ENCODE measurements at regions not wholly inside any gene's neighbourhood (a gene's known extent, or its start where the extent isn't known, plus 50 kb on each side); places are given as distances from the start of the nearest gene placed in this dataset.

- no peak for DNase-seq (ENCODE audit: low spot score)
Observed at GRCh38 chr12:115760231-115760630, 517.3 kb downstream of the MED13L start.

GRCh38 chr12:115758877-115759620, 518.4 kb downstream of the MED13L start:
- DNase-seq (ENCODE audit: low spot score): no peak

- no peak for DNase-seq (ENCODE audit: low spot score)
Observed at GRCh38 chr12:115758183-115758582, 519.3 kb downstream of the MED13L start.

- no peak for DNase-seq (ENCODE audit: low spot score)
Observed at GRCh38 chr12:115756804-115757203, 520.7 kb downstream of the MED13L start.

- DNase-seq (ENCODE audit: low spot score): no peak
Observed at GRCh38 chr12:115756271-115756670, 521.2 kb downstream of the MED13L start.

- no peak for DNase-seq (ENCODE audit: low spot score)
Observed at GRCh38 chr12:115755725-115756085, 521.8 kb downstream of the MED13L start.

GRCh38 chr12:115755061-115755724, 522.3 kb downstream of the MED13L start:
- DNase-seq (ENCODE audit: low spot score): no peak

GRCh38 chr12:115752913-115753726, 524.4 kb downstream of the MED13L start:
- DNase-seq (ENCODE audit: low spot score): peak; percentile 7

GRCh38 chr12:115752156-115752555, 525.3 kb downstream of the MED13L start:
- DNase-seq (ENCODE audit: low spot score): no peak

- no peak for DNase-seq (ENCODE audit: low spot score)
Observed at GRCh38 chr12:115750340-115750739, 527.2 kb downstream of the MED13L start.

- DNase-seq (ENCODE audit: low spot score): no peak
Observed at GRCh38 chr12:115749071-115749841, 528.2 kb downstream of the MED13L start.

- DNase-seq (ENCODE audit: low spot score): no peak
Observed at GRCh38 chr12:115740586-115741155, 536.8 kb downstream of the MED13L start.

- DNase-seq (ENCODE audit: low spot score): no peak
Observed at GRCh38 chr12:115737895-115738294, 539.6 kb downstream of the MED13L start.

- DNase-seq (ENCODE audit: low spot score): no peak
Observed at GRCh38 chr12:115736360-115736759, 541.1 kb downstream of the MED13L start.

- no peak for DNase-seq (ENCODE audit: low spot score)
Observed at GRCh38 chr12:115730975-115731541, 546.4 kb downstream of the MED13L start.

GRCh38 chr12:115726691-115727090, 550.8 kb downstream of the MED13L start:
- DNase-seq (ENCODE audit: low spot score): no peak

GRCh38 chr12:115722181-115722580, 555.3 kb downstream of the MED13L start:
- no peak for DNase-seq (ENCODE audit: low spot score)

GRCh38 chr12:115716551-115716950, 560.9 kb downstream of the MED13L start:
- DNase-seq (ENCODE audit: low spot score): no peak

GRCh38 chr12:115712676-115713075, 564.8 kb downstream of the MED13L start:
- DNase-seq (ENCODE audit: low spot score): no peak

- no peak for DNase-seq (ENCODE audit: low spot score)
Observed at GRCh38 chr12:115710104-115710564, 567.4 kb downstream of the MED13L start.

GRCh38 chr12:115709540-115710011, 567.9 kb downstream of the MED13L start:
- no peak for DNase-seq (ENCODE audit: low spot score)

Measured in putamen (tissue), 1 donor.